22Rv1 (cell line): ENCODE measurements at regions not wholly inside any gene's neighbourhood (a gene's known extent, or its start where the extent isn't known, plus 50 kb on each side); places are given as distances from the start of the nearest gene placed in this dataset.

ENCODE experiments used
- H3K27ac ChIP-seq: fragments of 450-650 bp; 2 replicates; pipeline ENCODE4 v1.5.1; 2017
- ZFX ChIP-seq: fragments of 450-650 bp; IDR thresholded peaks from 2 replicates; pipeline ENCODE4 v1.6.1; 2017; ENCODE audit warnings: antibody characterized with exemption, borderline replicate concordance
- TF ChIP-seq, protein P1 (sequence below): fragments of 450-650 bp; IDR thresholded peaks from 2 replicates; pipeline ENCODE4 v1.5.1; 2017; ENCODE audit warnings: mild to moderate bottlenecking

DNA sequence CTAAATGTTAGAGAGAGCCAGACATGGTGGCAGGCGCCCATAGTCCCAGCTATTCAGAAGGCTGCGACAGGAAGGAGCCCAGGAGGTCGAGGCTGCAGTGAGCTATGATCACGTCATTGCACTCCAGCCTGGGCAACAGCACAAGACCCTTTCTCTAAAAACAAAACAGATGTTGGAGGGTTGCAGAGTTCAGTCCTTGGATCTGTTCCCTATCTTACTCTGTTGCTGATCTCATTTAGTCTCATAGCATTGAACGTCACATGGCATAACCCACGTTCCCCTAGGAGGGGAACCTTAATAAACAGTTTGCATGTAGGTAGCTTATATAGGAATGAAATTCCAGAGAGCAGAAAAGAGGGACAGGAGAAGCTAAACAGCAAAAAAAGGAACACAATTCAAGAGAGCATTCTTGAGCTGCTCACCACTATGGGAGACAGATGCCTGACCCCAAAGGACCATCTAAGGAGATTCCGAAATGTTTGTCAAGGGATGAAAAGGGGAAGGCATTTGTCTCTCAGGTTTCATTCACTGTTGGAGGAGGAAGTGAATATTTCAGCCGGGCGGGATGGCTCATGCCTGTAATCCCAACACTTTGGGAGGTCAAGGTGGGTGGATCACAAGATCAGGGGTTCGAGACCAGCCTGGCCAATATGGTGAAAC, 54.6 kb upstream of the PIM1 start:
- no peak overlapping the region for H3K27ac ChIP-seq
- no peak for TF ChIP-seq ZFX
- TF ChIP-seq, protein P1, sequence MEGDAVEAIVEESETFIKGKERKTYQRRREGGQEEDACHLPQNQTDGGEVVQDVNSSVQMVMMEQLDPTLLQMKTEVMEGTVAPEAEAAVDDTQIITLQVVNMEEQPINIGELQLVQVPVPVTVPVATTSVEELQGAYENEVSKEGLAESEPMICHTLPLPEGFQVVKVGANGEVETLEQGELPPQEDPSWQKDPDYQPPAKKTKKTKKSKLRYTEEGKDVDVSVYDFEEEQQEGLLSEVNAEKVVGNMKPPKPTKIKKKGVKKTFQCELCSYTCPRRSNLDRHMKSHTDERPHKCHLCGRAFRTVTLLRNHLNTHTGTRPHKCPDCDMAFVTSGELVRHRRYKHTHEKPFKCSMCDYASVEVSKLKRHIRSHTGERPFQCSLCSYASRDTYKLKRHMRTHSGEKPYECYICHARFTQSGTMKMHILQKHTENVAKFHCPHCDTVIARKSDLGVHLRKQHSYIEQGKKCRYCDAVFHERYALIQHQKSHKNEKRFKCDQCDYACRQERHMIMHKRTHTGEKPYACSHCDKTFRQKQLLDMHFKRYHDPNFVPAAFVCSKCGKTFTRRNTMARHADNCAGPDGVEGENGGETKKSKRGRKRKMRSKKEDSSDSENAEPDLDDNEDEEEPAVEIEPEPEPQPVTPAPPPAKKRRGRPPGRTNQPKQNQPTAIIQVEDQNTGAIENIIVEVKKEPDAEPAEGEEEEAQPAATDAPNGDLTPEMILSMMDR: no peak

DNA sequence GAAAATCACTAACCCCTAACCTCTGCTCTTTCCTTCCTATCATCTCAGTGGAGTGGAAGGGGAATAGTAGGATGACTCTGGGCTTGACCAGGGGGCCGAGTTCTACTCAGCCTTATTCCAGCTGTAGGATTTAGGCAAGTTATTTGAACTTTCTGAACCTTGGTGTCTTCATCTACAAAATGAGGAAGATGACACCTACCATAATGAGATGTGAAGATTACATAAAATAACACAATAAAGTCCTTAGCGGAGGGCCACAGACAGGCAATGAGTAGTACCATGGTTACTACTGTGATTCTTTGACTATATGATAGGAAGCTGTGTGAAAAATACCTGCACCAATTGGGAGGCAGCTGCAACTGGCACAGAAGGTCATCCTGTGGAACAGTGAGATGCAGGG, 53.6 kb upstream of the PIM1 start:
- H3K27ac ChIP-seq: no peak overlapping the region
- no peak for TF ChIP-seq ZFX
- TF ChIP-seq, protein P1: no peak

DNA sequence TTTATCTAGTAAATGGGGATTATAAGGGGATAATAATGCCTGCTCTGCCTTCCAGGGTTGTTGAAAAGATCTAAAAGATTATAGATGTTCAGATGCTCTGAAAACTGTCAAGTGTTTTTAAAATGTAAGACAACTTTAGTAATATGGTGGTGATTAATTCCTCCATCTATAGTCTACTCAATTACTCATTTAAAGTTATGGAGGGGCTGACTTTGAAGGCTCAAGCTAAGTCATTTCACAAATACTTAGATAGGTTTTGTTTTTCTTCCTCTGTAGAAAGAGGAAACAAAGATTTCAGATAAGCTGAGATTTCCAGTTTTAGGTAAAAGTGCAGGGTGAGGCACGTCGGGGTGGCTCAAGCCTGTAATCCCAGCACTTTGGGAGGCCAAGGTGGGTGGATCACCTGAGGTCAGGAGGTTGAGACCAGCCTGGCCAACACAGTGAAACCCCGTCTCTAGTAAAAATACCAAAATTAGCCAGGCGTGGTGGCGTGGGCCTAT, 50.5 kb upstream of the PIM1 start:
- TF ChIP-seq, protein P1: no peak
- no peak for TF ChIP-seq ZFX
- H3K27ac ChIP-seq: no peak overlapping the region
